A673 (cell line): ENCODE measurements at regions not wholly inside any gene's neighbourhood (a gene's known extent, or its start where the extent isn't known, plus 50 kb on each side); places are given as distances from the start of the nearest gene placed in this dataset.

Experiments
- BruUV-seq: library from RNA; stranded (reverse); fragments of 400-500 nt; replicated peaks from 2 replicates; lab custom pipeline; 2021; lab: Mats Ljungman, UMichigan
- CTCF ChIA-PET: fragments of 300-600 bp; sonication (Branson Sonifier 250); formaldehyde crosslinking; loops from one replicate; lab custom pipeline; 2022; ENCODE audit warnings: antibody characterized with exemption; lab: Charles Lee
- POLR2A ChIA-PET: fragments of 300-600 bp; sonication (Branson Sonifier 250); formaldehyde crosslinking; loops from one replicate; lab custom pipeline; 2022; ENCODE audit warnings: antibody characterized with exemption; ENCODE audit not compliant: low non-redundant PET; lab: Charles Lee
- DNase-seq: peaks from one replicate; pipeline ENCODE4 v3.0.0-alpha.2; 2015; ENCODE audit warnings: low spot score
- H3K27ac ChIP-seq: fragments of 200-600 bp; sonication (generic); 2 replicates; pipeline ENCODE4 v1.5.1; 2016; ENCODE audit warnings: mixed run types, low read depth, mild to moderate bottlenecking, mixed read lengths, antibody characterized with exemption, low read length; ENCODE audit not compliant: poor library complexity, severe bottlenecking
- H3K27me3 ChIP-seq: fragments of 200-600 bp; sonication (generic); replicated peaks from 2 replicates; pipeline ENCODE4 v1.6.1; 2017; ENCODE audit warnings: mixed run types, low read depth, mild to moderate bottlenecking, mixed read lengths, antibody characterized with exemption, low read length; ENCODE audit not compliant: insufficient read depth, poor library complexity
- H3K36me3 ChIP-seq: fragments of 200-600 bp; sonication (generic); 2 replicates; pipeline ENCODE4 v1.6.1; 2016; ENCODE audit warnings: mixed run types, mild to moderate bottlenecking, mixed read lengths, antibody characterized with exemption, low read length; ENCODE audit not compliant: insufficient read depth, poor library complexity, severe bottlenecking
- H3K4me1 ChIP-seq: fragments of 200-600 bp; sonication (generic); 2 replicates; pipeline ENCODE4 v1.6.1; 2017; ENCODE audit warnings: mixed run types, mild to moderate bottlenecking, mixed read lengths, antibody characterized with exemption, low read length; ENCODE audit not compliant: insufficient read depth, poor library complexity, severe bottlenecking
- H3K4me3 ChIP-seq: fragments of 200-600 bp; sonication (generic); 2 replicates; pipeline ENCODE4 v1.5.1; 2016; ENCODE audit warnings: low read depth, mixed run types, mild to moderate bottlenecking, mixed read lengths, low read length; ENCODE audit not compliant: poor library complexity, severe bottlenecking
- H3K9me3 ChIP-seq: fragments of 200-600 bp; sonication (generic); 2 replicates; pipeline ENCODE4 v1.6.1; 2016; ENCODE audit warnings: mixed run types, low read depth, mild to moderate bottlenecking, mixed read lengths, antibody characterized with exemption, low read length; ENCODE audit not compliant: poor library complexity, severe bottlenecking
- EZH2 ChIP-seq: fragments of 200-600 bp; sonication (generic); IDR thresholded peaks from 2 replicates; pipeline ENCODE4 v1.6.1; 2017; ENCODE audit warnings: borderline replicate concordance, low read depth, mild to moderate bottlenecking, mixed read lengths, antibody characterized with exemption, low read length; ENCODE audit not compliant: poor library complexity, severe bottlenecking
- intact Hi-C: fragments of 100-400 bp; cut with micrococcal nuclease; formaldehyde crosslinking; loops from one replicate; pipeline ENCODE4 v1.10.0; 2022; ENCODE audit not compliant: unreplicated experiment
- TF ChIP-seq, protein P1 (sequence below): fragments of 300-800, 200-600 bp; sonication (generic); conservative IDR thresholded peaks from 2 replicates; pipeline ENCODE4 v1.5.1; 2017; ENCODE audit warnings: low read depth, mild to moderate bottlenecking, antibody characterized with exemption, low read length, moderate library complexity, mixed read lengths

DNA sequence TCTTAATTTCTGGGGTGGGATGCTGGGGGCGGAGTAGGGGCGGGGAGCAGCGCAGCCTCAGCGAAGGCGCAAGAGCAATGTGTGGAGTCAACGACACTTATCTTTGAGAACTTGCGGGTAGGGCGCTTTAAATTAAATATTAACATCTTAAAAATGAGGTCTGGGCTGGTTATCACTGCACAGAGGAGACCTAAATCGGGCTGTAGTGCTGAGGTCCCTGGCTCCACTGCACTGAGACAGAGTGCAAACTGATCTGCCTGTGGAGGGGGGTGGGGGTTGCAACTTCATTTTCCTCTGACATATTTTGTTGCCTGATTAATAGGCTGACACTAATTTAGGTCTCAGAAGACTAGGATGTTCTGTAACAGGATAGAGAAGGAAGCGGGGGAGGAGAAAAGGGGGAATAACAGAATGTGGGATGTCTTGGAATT is 253.0 kb upstream of the FANCL start:
- intact Hi-C loops, result no loop called here
- BruUV-seq, result no TSS peak
- CTCF ChIA-PET, result no interaction called here
- H3K4me1 ChIP-seq, result no peaks in the 10 kb centered on the region
- no peaks in the 10 kb centered on the region for H3K36me3 ChIP-seq
- H3K27me3 ChIP-seq, result no peaks in the 10 kb centered on the region
- POLR2A ChIA-PET, result no interaction called here
- no peak for DNase-seq
- no peak overlapping the region for H3K4me3 ChIP-seq
- H3K27ac ChIP-seq, result no peak overlapping the region
- no peaks in the 10 kb centered on the region for H3K9me3 ChIP-seq
- no peak for TF ChIP-seq EZH2
- TF ChIP-seq, protein P1, sequence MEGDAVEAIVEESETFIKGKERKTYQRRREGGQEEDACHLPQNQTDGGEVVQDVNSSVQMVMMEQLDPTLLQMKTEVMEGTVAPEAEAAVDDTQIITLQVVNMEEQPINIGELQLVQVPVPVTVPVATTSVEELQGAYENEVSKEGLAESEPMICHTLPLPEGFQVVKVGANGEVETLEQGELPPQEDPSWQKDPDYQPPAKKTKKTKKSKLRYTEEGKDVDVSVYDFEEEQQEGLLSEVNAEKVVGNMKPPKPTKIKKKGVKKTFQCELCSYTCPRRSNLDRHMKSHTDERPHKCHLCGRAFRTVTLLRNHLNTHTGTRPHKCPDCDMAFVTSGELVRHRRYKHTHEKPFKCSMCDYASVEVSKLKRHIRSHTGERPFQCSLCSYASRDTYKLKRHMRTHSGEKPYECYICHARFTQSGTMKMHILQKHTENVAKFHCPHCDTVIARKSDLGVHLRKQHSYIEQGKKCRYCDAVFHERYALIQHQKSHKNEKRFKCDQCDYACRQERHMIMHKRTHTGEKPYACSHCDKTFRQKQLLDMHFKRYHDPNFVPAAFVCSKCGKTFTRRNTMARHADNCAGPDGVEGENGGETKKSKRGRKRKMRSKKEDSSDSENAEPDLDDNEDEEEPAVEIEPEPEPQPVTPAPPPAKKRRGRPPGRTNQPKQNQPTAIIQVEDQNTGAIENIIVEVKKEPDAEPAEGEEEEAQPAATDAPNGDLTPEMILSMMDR, result no peak

DNA sequence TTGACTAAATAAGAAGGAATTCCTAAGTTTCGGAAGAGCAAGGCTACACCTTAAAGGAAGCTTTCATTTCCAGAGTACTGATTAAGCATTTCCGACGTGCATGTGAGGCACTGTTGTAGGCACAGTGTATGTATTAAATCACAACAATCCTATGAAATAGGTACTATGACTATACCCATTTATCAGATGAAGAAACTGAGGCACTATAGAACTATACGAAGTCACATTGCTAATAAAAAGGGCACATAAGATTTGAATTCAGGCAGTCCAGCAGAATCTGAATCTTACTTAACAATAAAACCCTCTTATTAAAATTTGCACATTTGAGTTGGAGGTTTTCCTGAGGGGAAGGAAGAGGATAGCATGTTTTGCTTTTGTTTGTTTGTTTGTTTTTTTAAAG is 243.5 kb upstream of the FANCL start:
- POLR2A ChIA-PET, result no interaction called here
- H3K27ac ChIP-seq, result no peak overlapping the region
- no TSS peak for BruUV-seq

DNA sequence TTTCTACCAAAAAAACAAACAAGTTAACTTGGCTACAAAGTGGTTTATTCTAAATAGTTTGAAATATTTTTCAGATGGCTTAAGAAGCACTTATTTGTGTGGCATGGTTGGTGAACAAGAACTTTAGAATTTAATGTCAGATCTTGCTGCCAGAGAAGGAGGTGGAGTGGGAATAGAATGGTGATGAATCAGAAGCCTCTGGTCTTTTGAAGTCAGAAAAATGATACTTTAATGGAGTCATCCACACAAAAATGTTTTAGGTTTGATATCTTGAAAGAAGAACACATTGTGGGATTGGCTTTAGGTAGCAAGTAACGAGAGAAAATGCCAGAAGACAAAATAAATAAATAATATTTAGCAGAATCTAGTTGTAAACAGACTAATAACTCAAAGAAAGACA is 243.1 kb upstream of the FANCL start:
- Histone ChIP-seq H3K9me3 (no peaks in the 10 kb centered on the region), H3K27ac (no peak overlapping the region), H3K36me3 (no peaks in the 10 kb centered on the region), H3K27me3 (no peaks in the 10 kb centered on the region), H3K4me1 (no peaks in the 10 kb centered on the region), H3K4me3 (no peak overlapping the region)
- no peak for DNase-seq
- CTCF ChIA-PET, result no interaction called here
- BruUV-seq, result no TSS peak
- TF ChIP-seq, protein P1, result no peak
- no peak for TF ChIP-seq EZH2
- intact Hi-C loops, result no loop called here
- POLR2A ChIA-PET, result no interaction called here

More for the DNA sequence above, 243.5 kb upstream of the FANCL start:
- H3K27me3 ChIP-seq, result no peaks in the 10 kb centered on the region
- no peak for TF ChIP-seq EZH2
- TF ChIP-seq, protein P1, result no peak
- no peaks in the 10 kb centered on the region for H3K9me3 ChIP-seq
- no peaks in the 10 kb centered on the region for H3K36me3 ChIP-seq
- CTCF ChIA-PET, result no interaction called here
- intact Hi-C loops, result no loop called here
- no peak for DNase-seq
- H3K4me3 ChIP-seq, result no peak overlapping the region
- no peaks in the 10 kb centered on the region for H3K4me1 ChIP-seq
